Astrocyte (in vitro differentiated cells and primary cell): ENCODE measurements at regions not wholly inside any gene's neighbourhood (a gene's known extent, or its start where the extent isn't known, plus 50 kb on each side); places are given as distances from the start of the nearest gene placed in this dataset.

Experiments used
- DNase-seq: peaks from one replicate; pipeline ENCODE4 v3.0.0-alpha.2; 2010; ENCODE audit warnings: low read depth
- FAIRE-seq: peaks from 2 replicates; lab custom pipeline; 2011; peaks lifted over from hg19 to GRCh38; lab: Jason Lieb, UNC
- H2AFZ ChIP-seq: 2 replicates; pipeline ENCODE4 v1.6.0; 2012; ENCODE audit warnings: low read depth, low read length, inconsistent platforms
- H3K27ac ChIP-seq: 2 replicates; pipeline ENCODE4 v1.5.1; 2011; ENCODE audit warnings: low read depth, low read length, inconsistent platforms
- H3K27me3 ChIP-seq: 2 replicates; pipeline ENCODE4 v1.6.0; 2011; ENCODE audit warnings: low read length, inconsistent platforms; ENCODE audit not compliant: insufficient read depth
- H3K36me3 ChIP-seq: 2 replicates; pipeline ENCODE4 v1.5.1; 2011; ENCODE audit warnings: low read length, inconsistent platforms; ENCODE audit not compliant: insufficient read depth
- H3K4me1 ChIP-seq: 2 replicates; pipeline ENCODE4 v1.5.1; 2011; ENCODE audit warnings: low read length, inconsistent platforms; ENCODE audit not compliant: insufficient read depth
- H3K4me2 ChIP-seq: 2 replicates; pipeline ENCODE4 v1.6.0; 2012; ENCODE audit warnings: low read length, inconsistent platforms
- H3K4me3 ChIP-seq: 2 replicates; pipeline ENCODE4 v1.5.1; 2011; ENCODE audit warnings: low read depth, mild to moderate bottlenecking, low read length, inconsistent platforms; ENCODE audit not compliant: insufficient read depth
- H3K79me2 ChIP-seq: 2 replicates; pipeline ENCODE4 v1.6.0; 2012; ENCODE audit warnings: mild to moderate bottlenecking, low read length, inconsistent platforms; ENCODE audit not compliant: insufficient read depth
- H3K9ac ChIP-seq: 2 replicates; pipeline ENCODE4 v1.6.0; 2012; ENCODE audit warnings: mild to moderate bottlenecking, low read length, inconsistent platforms
- H3K9me3 ChIP-seq: 2 replicates; pipeline ENCODE4 v1.5.1; 2012; ENCODE audit warnings: low read depth, mild to moderate bottlenecking, low read length, inconsistent platforms; ENCODE audit not compliant: insufficient read depth
- H4K20me1 ChIP-seq: 2 replicates; pipeline ENCODE4 v1.6.0; 2012; ENCODE audit warnings: low read length, inconsistent platforms; ENCODE audit not compliant: insufficient read depth
- H3K27ac Mint-ChIP-seq: one replicate; pipeline ENCODE4 v1.8.0; 2021; ENCODE audit warnings: mild to moderate bottlenecking, mixed read lengths; ENCODE audit not compliant: unreplicated experiment
- H3K27me3 Mint-ChIP-seq: one replicate; pipeline ENCODE4 v1.8.0; 2021; ENCODE audit warnings: low read depth, mixed read lengths; ENCODE audit not compliant: unreplicated experiment
- H3K36me3 Mint-ChIP-seq: one replicate; pipeline ENCODE4 v1.8.0; 2021; ENCODE audit warnings: low read depth, mixed read lengths; ENCODE audit not compliant: unreplicated experiment
- H3K4me1 Mint-ChIP-seq: one replicate; pipeline ENCODE4 v1.8.0; 2021; ENCODE audit warnings: low read depth, mixed read lengths; ENCODE audit not compliant: unreplicated experiment
- H3K4me3 Mint-ChIP-seq: one replicate; pipeline ENCODE4 v1.8.0; 2021; ENCODE audit warnings: mild to moderate bottlenecking, moderate library complexity, mixed read lengths; ENCODE audit not compliant: unreplicated experiment
- H3K9me3 Mint-ChIP-seq: one replicate; pipeline ENCODE4 v1.8.0; 2021; ENCODE audit warnings: mild to moderate bottlenecking, mixed read lengths; ENCODE audit not compliant: unreplicated experiment
- CTCF ChIP-seq: IDR thresholded peaks from 2 replicates; pipeline ENCODE4 v1.5.1; 2011; ENCODE audit warnings: low read depth, mild to moderate bottlenecking, inconsistent platforms, low read length, moderate library complexity; ENCODE audit not compliant: insufficient read depth
- EZH2 ChIP-seq: IDR thresholded peaks from 2 replicates; pipeline ENCODE4 v1.6.1; 2012; ENCODE audit warnings: mild to moderate bottlenecking, low read length, inconsistent platforms; ENCODE audit not compliant: insufficient read depth

- no peak overlapping the region for H3K27ac Mint-ChIP-seq
- H3K27me3 Mint-ChIP-seq, result no peaks in the 10 kb centered on the region
- no peaks in the 10 kb centered on the region for H3K4me1 Mint-ChIP-seq
- Histone ChIP-seq H4K20me1 (no peaks in the 10 kb centered on the region), H2AFZ (no peak overlapping the region), H3K4me3 (no peak overlapping the region), H3K9ac (no peak overlapping the region), H3K36me3 (no peaks in the 10 kb centered on the region), H3K27me3 (no peaks in the 10 kb centered on the region), H3K79me2 (no peaks in the 10 kb centered on the region), H3K4me2 (no peak overlapping the region), H3K27ac (no peak overlapping the region), H3K4me1 (no peaks in the 10 kb centered on the region), H3K9me3 (no peaks in the 10 kb centered on the region)
- TF ChIP-seq CTCF (no peak), EZH2 (no peak)
- H3K9me3 Mint-ChIP-seq, result no peaks in the 10 kb centered on the region
- no peak overlapping the region for H3K4me3 Mint-ChIP-seq
- no peaks in the 10 kb centered on the region for H3K36me3 Mint-ChIP-seq
- FAIRE-seq (no peak), DNase-seq (no peak)
These were observed 393.3 kb downstream of the PPP3CA start for GRCh38 chr4:100954046-100954445.

GRCh38 chr4:100953616-100954015 lies 393.7 kb downstream of the PPP3CA start:
- Histone ChIP-seq H3K9me3 (no peaks in the 10 kb centered on the region), H3K27me3 (no peaks in the 10 kb centered on the region), H3K4me1 (no peaks in the 10 kb centered on the region), H3K36me3 (no peaks in the 10 kb centered on the region), H4K20me1 (no peaks in the 10 kb centered on the region), H3K4me2 (no peak overlapping the region), H3K9ac (no peak overlapping the region), H2AFZ (no peak overlapping the region), H3K79me2 (no peaks in the 10 kb centered on the region), H3K4me3 (no peak overlapping the region), H3K27ac (no peak overlapping the region)
- Mint-ChIP-seq H3K27ac (no peak overlapping the region), H3K9me3 (no peaks in the 10 kb centered on the region), H3K4me3 (no peak overlapping the region), H3K36me3 (no peaks in the 10 kb centered on the region), H3K4me1 (no peaks in the 10 kb centered on the region), H3K27me3 (no peaks in the 10 kb centered on the region)
- no peak for FAIRE-seq
- TF ChIP-seq CTCF, result no peak
- TF ChIP-seq EZH2, result no peak
- no peak for DNase-seq

- no peak overlapping the region for H3K4me3 ChIP-seq
- no peak overlapping the region for H3K27ac ChIP-seq
- no peaks in the 10 kb centered on the region for H3K36me3 ChIP-seq
- TF ChIP-seq CTCF (no peak), EZH2 (no peak)
- no peaks in the 10 kb centered on the region for H3K9me3 ChIP-seq
- Mint-ChIP-seq H3K4me1 (no peaks in the 10 kb centered on the region), H3K27me3 (no peaks in the 10 kb centered on the region), H3K9me3 (no peaks in the 10 kb centered on the region), H3K4me3 (no peak overlapping the region), H3K27ac (no peak overlapping the region), H3K36me3 (no peaks in the 10 kb centered on the region)
- H4K20me1 ChIP-seq, result no peaks in the 10 kb centered on the region
- H3K4me1 ChIP-seq, result no peaks in the 10 kb centered on the region
- H3K4me2 ChIP-seq, result no peak overlapping the region
- H3K79me2 ChIP-seq, result no peaks in the 10 kb centered on the region
- no peaks in the 10 kb centered on the region for H3K27me3 ChIP-seq
- no peak overlapping the region for H3K9ac ChIP-seq
- DNase-seq (no peak), FAIRE-seq (no peak)
- no peak overlapping the region for H2AFZ ChIP-seq
These were observed 394.7 kb downstream of the PPP3CA start for GRCh38 chr4:100952590-100952989.
